Mesodermal cell (in vitro differentiated cells): ENCODE measurements at regions not wholly inside any gene's neighbourhood (a gene's known extent, or its start where the extent isn't known, plus 50 kb on each side); places are given as distances from the start of the nearest gene placed in this dataset.

Experiments
- H3K27ac ChIP-seq: 2 replicates; pipeline ENCODE4 v1.7.0; 2013; ENCODE audit warnings: mild to moderate bottlenecking, low read depth, low read length, moderate library complexity; ENCODE audit not compliant: severe bottlenecking
- H3K36me3 ChIP-seq: 2 replicates; pipeline ENCODE4 v1.7.1; 2013; ENCODE audit warnings: mild to moderate bottlenecking, low read length, moderate library complexity; ENCODE audit not compliant: control insufficient read depth, insufficient read depth
- H3K4me1 ChIP-seq: one replicate; pipeline ENCODE4 v1.7.1; 2013; ENCODE audit warnings: mild to moderate bottlenecking, low read length; ENCODE audit not compliant: insufficient read depth, control insufficient read depth, poor library complexity, severe bottlenecking
- H3K4me3 ChIP-seq: 2 replicates; pipeline ENCODE4 v1.7.0; 2013; ENCODE audit warnings: low read length, control low read depth, mild to moderate bottlenecking; ENCODE audit not compliant: insufficient read depth, poor library complexity, severe bottlenecking; ENCODE audit errors: extremely low read depth
- H3K9me3 ChIP-seq: 2 replicates; pipeline ENCODE4 v1.7.1; 2013; ENCODE audit warnings: mild to moderate bottlenecking, low read length, moderate library complexity; ENCODE audit not compliant: control insufficient read depth
- WGBS, 2 experiments: methylation state at CpG; one replicate each; pipeline ENCODE4 v1.1.5; 2013; ENCODE audit warnings: missing lambda C conversion rate in 2 of 2; ENCODE audit not compliant: insufficient coverage in 2 of 2; 5-methylcytosine and 5-hydroxymethylcytosine counted together

DNA sequence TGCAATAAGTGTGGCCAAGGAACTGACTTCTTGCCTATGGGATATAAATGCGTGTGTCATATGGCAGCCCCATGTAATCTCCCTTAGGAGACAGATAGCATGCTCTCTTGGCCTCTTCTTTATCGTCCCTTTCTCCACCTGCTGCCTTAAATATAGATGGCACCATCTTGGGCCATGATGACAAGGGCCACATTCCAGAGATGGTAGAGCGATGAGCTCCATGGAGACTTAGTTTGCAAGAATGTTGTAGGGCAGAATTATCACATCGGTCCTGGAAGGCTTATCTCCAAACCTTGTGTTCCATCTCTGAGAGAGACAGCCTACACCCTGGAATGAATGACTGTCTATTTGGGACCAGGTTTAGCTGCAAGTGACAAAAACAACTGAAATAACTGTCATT, 536.7 kb downstream of the TNS1 start:
- WGBS, 2 experiments, result 85 to 100% methylated on average over 3 of the region's 4 CpGs
- H3K36me3 ChIP-seq, result no peaks in the 10 kb centered on the region
- H3K4me3 ChIP-seq, result no peak overlapping the region
- peaks cover 7% of the 10 kb centered on the region for H3K4me1 ChIP-seq
- no peaks in the 10 kb centered on the region for H3K9me3 ChIP-seq
- no peak overlapping the region for H3K27ac ChIP-seq

DNA sequence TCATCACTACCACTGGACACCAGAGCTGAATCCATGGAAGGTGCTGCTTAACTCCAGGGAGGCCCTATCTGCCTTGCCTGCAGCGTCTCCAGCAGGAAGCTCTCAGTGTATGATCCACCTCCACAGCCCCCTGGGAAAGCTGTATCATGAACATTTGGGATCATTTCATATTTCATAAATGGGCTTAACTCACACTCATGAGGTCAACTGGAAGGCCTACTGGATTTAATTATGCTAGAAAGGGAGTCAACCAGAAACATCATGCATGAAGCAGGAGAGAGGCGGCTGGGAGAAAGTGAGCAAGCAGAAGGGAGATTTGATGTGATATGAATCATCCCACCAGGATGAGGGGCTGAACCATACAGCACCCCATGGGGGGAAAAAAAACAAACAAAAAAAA, 537.7 kb downstream of the TNS1 start:
- Histone ChIP-seq H3K9me3 (no peaks in the 10 kb centered on the region), H3K4me1 (peaks cover 5% of the 10 kb centered on the region)
- no CpG with 5 or more reads among the region's 2 CpGs for WGBS, 2 experiments

DNA sequence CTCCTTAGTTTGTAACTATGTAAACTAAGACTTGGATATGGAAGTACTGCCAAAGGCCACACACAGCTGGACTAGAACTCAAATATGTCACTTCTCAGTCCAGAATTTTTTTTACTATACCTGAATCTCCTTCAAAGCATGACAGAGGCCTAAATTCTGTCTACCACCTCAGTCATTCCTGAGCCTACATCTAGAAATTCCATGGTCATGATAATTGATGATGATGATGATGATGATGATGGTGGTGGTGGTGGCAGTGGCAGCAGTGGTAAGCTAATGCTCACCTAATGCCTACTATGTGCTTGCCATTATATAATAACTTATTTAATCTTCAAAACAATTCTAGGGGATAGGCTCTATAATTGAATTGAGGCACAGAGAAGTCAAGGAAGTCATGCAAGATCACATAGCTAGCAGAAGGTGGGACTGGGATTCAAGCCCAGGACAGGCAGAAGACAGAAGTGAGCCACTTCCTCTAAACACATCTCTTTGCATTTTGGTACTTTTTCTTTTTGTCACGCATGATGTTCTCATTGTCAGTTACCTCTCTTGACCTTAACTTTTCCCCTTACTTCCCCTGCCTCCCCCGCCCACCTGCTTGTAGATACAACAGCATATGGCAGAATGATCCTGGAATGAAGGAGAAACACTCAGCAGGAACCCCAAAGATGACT, 539.3 kb downstream of the TNS1 start:
- 88 to 100% methylated on average over 1 to 2 of the region's 2 CpGs for WGBS, 2 experiments
- Histone ChIP-seq H3K4me1 (peaks cover 5% of the 10 kb centered on the region), H3K27ac (no peak overlapping the region), H3K9me3 (no peaks in the 10 kb centered on the region), H3K4me3 (no peak overlapping the region), H3K36me3 (no peaks in the 10 kb centered on the region)

More for the DNA sequence above, 537.7 kb downstream of the TNS1 start:
- Histone ChIP-seq H3K36me3 (no peaks in the 10 kb centered on the region), H3K4me3 (no peak overlapping the region), H3K27ac (no peak overlapping the region)

DNA sequence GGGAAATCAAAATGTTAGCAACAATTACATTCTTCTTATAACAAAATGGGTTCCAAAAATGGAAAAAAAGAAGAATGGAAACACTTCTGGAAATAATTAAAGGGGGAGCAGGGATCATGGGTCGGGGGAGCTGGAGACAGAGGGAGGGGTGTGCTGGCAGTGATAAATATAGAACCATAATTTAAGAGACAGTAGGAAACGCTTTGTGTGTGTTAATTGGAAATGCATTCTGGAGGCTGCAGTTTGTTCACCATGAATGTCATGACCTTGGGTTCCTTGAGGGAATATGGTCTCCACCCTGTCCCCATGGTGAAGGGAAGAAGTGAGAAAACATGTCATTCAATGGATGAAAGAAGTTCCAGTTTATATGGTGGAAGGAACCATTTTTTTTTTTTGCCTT, 540.7 kb downstream of the TNS1 start:
- 73 to 88% methylated on average over 2 of the region's 2 CpGs for WGBS, 2 experiments
- H3K9me3 ChIP-seq, result no peaks in the 10 kb centered on the region
- no peaks in the 10 kb centered on the region for H3K36me3 ChIP-seq
- peaks cover 5% of the 10 kb centered on the region for H3K4me1 ChIP-seq
- no peak overlapping the region for H3K4me3 ChIP-seq
- H3K27ac ChIP-seq, result no peak overlapping the region

DNA sequence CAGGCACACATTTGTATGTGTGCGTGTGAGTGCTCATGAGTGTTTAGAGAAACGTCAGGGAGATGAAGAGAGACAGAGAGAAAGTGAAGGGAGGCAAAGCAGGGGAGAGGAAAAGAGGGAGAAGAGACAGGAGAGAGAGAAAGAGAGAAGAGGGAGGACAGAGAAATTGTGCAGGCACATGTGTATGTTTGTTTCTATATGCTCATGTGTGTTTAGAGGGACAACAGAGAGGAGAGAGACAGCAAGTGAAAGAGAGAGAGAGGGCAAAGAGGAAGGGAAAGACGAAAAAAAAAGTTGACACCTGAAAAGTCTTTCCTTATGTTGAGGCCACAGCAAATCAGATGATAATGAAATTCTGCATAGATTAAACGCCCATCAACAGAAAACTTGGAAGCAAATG, 541.1 kb downstream of the TNS1 start:
- no peaks in the 10 kb centered on the region for H3K36me3 ChIP-seq

DNA sequence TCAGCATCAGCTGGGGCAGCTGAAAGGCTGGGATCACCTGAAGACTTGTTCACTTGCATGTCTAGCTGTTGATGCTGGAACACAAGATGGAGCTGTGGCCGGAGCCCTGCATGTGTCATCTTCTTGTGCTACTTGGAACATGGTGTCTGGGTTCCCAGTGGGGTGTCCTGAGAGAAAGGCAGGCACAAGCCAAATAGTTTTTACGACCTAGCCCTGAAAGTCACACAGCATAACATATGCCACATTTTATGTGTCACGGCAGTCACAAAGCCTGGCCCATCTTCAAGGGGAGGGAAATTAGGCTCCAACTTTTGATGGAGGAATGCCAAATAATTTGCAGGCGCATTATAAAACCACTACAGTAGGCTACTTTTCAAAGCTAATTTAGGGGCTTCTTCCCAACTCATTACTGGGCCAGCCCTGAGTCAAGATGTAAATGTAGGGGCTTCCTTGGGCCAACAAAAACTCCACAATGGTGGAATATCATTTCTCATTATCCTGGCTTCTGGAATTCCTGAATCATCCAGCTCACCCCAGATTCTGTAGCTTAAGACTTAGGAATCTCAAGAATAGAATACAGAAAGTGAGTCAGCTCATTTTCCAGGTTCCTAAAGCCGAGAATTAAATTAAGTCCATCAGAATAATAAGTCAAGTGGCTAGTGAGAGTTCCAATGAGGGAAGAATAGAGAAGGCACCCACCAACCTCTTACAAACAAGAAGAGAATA, 543.0 kb downstream of the TNS1 start:
- H3K4me3 ChIP-seq, result no peak overlapping the region
- 80 to 100% methylated on average over 1 of the region's 5 CpGs for WGBS, 2 experiments
- no peaks in the 10 kb centered on the region for H3K36me3 ChIP-seq
- no peak overlapping the region for H3K27ac ChIP-seq
- H3K9me3 ChIP-seq, result no peaks in the 10 kb centered on the region
- H3K4me1 ChIP-seq, result peaks cover 8% of the 10 kb centered on the region

More for the DNA sequence above, 541.1 kb downstream of the TNS1 start:
- no peak overlapping the region for H3K27ac ChIP-seq
- H3K4me1 ChIP-seq, result peaks cover 3% of the 10 kb centered on the region
- H3K4me3 ChIP-seq, result no peak overlapping the region
- 87 to 96% methylated on average over 4 of the region's 4 CpGs for WGBS, 2 experiments
- H3K9me3 ChIP-seq, result no peaks in the 10 kb centered on the region

DNA sequence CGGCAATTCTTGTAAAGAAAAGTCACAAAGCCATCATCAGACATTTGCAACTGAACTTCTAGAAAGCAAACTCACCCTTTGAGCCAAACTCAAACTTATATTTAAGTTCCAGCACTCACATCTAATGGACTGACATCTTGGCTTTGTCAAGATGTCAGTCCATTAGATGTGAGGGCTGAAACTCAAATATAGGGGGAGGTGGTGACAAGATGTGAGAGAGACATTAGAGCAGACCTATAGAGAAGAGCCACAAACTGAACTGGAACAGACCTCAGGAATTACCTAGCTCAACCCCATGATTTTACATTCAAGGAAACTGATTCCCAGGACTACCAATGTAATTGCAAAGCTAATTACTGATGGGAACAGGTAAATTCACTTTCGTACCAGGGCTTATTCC, 543.8 kb downstream of the TNS1 start:
- Histone ChIP-seq H3K27ac (no peak overlapping the region), H3K4me1 (peaks cover 8% of the 10 kb centered on the region), H3K9me3 (no peaks in the 10 kb centered on the region), H3K36me3 (no peaks in the 10 kb centered on the region), H3K4me3 (no peak overlapping the region)
- 82 to 100% methylated on average over 2 of the region's 2 CpGs for WGBS, 2 experiments

DNA sequence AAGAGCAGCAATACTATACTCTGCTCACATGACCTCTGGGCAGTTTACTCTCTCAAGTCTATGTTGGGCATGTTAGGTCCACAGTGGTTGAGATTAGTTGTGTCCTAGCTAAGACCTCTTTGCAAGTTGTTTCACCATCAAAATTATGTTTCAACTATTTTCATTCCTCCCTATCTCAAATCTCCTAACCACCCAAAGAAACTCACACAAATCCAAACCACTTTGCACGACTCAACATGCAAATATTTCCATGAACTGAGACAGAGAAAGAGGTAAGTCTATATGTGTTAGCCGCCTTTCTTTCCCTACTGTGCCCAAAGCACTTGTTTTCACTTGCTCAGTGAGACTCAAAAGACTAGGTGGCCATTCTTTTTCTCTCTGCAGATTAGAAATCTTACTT, 546.8 kb downstream of the TNS1 start:
- Histone ChIP-seq H3K4me3 (no peak overlapping the region), H3K36me3 (no peaks in the 10 kb centered on the region), H3K4me1 (peaks cover 20% of the 10 kb centered on the region), H3K9me3 (no peaks in the 10 kb centered on the region), H3K27ac (no peak overlapping the region)
- 100% methylated on average over 1 of the region's 2 CpGs; no CpG with 5 or more reads in 1 of the 2 experiments for WGBS, 2 experiments

DNA sequence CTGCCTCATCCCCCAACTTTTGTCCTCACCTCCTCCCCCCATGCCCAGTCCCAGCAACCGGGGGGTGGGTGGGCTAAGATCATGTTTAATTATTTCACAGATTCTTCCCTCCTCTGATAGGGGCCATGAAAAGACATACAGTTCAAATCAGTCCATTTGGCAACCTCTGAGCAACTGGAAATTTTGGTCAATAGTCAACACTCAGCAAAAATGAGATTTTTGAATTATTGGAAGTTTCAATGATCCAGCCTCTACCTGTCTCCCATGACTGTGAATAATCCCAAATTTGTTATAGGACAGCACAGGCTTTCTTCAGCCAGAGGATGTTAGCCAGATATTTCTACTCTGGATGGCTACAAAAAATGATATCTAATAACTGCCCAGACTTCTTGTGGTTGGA, 549.9 kb downstream of the TNS1 start:
- no peak overlapping the region for H3K4me3 ChIP-seq
- peaks cover 26% of the 10 kb centered on the region for H3K4me1 ChIP-seq
- H3K27ac ChIP-seq, result no peak overlapping the region
- no peaks in the 10 kb centered on the region for H3K9me3 ChIP-seq
- no CpG with 5 or more reads among the region's 1 CpG for WGBS, 2 experiments
- no peaks in the 10 kb centered on the region for H3K36me3 ChIP-seq

DNA sequence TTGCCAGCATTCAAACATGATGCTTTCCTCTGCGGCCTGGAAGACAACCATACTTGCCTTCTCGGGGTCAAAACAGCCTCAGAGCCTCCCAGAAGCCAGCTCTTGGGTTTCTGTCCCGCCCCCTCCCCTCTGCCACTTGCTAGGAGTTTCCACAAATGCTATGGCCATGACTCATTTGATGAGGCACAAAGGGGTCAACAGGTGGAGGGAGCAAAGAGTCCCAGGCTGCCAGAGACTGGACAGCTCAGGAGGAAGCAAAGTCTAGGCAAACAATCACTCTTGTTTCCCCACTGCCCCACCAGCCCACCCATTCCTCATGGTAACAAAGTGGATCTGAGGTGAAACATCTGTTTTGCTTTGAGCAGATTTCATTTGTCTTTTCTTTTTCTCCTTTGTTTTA, 551.1 kb downstream of the TNS1 start:
- Histone ChIP-seq H3K4me3 (no peak overlapping the region), H3K27ac (no peak overlapping the region), H3K36me3 (no peaks in the 10 kb centered on the region), H3K9me3 (no peaks in the 10 kb centered on the region), H3K4me1 (peaks cover 26% of the 10 kb centered on the region)
- WGBS, 2 experiments, result 72 to 73% methylated on average over 3 of the region's 3 CpGs

DNA sequence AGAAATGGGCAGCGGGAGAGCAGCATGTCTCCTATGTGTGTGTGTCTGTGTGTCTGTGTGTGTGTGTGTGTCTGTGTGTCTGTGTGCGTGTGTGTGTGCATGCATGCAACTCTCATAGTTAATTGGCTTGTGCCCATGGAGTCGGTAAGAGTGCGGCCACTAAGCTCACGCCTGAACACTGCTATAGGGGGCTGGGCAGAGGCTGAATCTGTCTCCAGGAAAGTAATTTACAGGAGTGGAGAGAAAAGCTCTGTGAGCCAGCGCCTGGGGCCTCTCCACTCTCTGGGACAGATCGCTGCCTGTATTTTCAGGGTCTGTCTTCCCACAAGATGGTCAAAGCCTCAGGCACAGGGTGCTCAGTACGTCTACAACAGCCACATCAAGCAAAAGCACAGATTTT, 553.4 kb downstream of the TNS1 start:
- H3K4me3 ChIP-seq, result no peak overlapping the region
- no peaks in the 10 kb centered on the region for H3K9me3 ChIP-seq
- no peaks in the 10 kb centered on the region for H3K36me3 ChIP-seq
- H3K27ac ChIP-seq, result no peak overlapping the region
- WGBS, 2 experiments, result 92 to 94% methylated on average over 4 to 7 of the region's 8 CpGs
- peaks cover 18% of the 10 kb centered on the region for H3K4me1 ChIP-seq
